ENCODE measurements at regions not wholly inside any gene's neighbourhood (a gene's known extent, or its start where the extent isn't known, plus 50 kb on each side); places are given as distances from the start of the nearest gene placed in this dataset.

GRCh38 chr10:117863771-117864170 lies 183.0 kb downstream of the RAB11FIP2 start:
- no peaks in the 10 kb centered on the region for H3K27me3 ChIP-seq (ENCODE audit: control insufficient read depth, insufficient read depth, low read length)
- no peaks in the 10 kb centered on the region for H3K4me1 ChIP-seq (ENCODE audit: control insufficient read depth, insufficient read depth, low read length)
- H3K9me3 ChIP-seq (replicated peaks; ENCODE audit: low read length) = no peaks in the 10 kb centered on the region
- no peaks in the 10 kb centered on the region for H3K36me3 ChIP-seq (ENCODE audit: insufficient read depth, low read length)
- no peak overlapping the region for H3K9ac ChIP-seq (ENCODE audit: low read depth, low read length)
- no peak overlapping the region for H3K4me2 ChIP-seq (ENCODE audit: low read length)
- H3K4me3 ChIP-seq (ENCODE audit: low read length) = no peak overlapping the region

- no peak overlapping the region for H3K9ac ChIP-seq (ENCODE audit: low read depth, low read length)
- no peaks in the 10 kb centered on the region for H3K36me3 ChIP-seq (ENCODE audit: insufficient read depth, low read length)
- H3K27me3 ChIP-seq (ENCODE audit: control insufficient read depth, insufficient read depth, low read length) = no peaks in the 10 kb centered on the region
- H3K4me2 ChIP-seq (ENCODE audit: low read length) = no peak overlapping the region
- H3K4me1 ChIP-seq (ENCODE audit: control insufficient read depth, insufficient read depth, low read length) = no peaks in the 10 kb centered on the region
- H3K9me3 ChIP-seq (replicated peaks; ENCODE audit: low read length) = no peaks in the 10 kb centered on the region
- H3K4me3 ChIP-seq (ENCODE audit: low read length) = no peak overlapping the region
These were observed 180.8 kb downstream of the RAB11FIP2 start for GRCh38 chr10:117865945-117866344.

- Histone ChIP-seq H3K4me3 (ENCODE audit: low read length) (no peak overlapping the region), H3K9ac (ENCODE audit: low read depth, low read length) (no peak overlapping the region), H3K4me1 (ENCODE audit: control insufficient read depth, insufficient read depth, low read length) (no peaks in the 10 kb centered on the region), H3K9me3 (replicated peaks; ENCODE audit: low read length) (no peaks in the 10 kb centered on the region), H3K4me2 (ENCODE audit: low read length) (no peak overlapping the region), H3K36me3 (ENCODE audit: insufficient read depth, low read length) (no peaks in the 10 kb centered on the region), H3K27me3 (ENCODE audit: control insufficient read depth, insufficient read depth, low read length) (no peaks in the 10 kb centered on the region)
These were observed 178.6 kb downstream of the RAB11FIP2 start for GRCh38 chr10:117868151-117868550.

GRCh38 chr10:117875793-117876192 lies 170.9 kb downstream of the RAB11FIP2 start:
- no peak overlapping the region for H3K4me3 ChIP-seq (ENCODE audit: low read length)
- H3K4me2 ChIP-seq (ENCODE audit: low read length) = no peak overlapping the region
- H3K27me3 ChIP-seq (ENCODE audit: control insufficient read depth, insufficient read depth, low read length) = no peaks in the 10 kb centered on the region
- H3K9ac ChIP-seq (ENCODE audit: low read depth, low read length) = no peak overlapping the region
- H3K4me1 ChIP-seq (ENCODE audit: control insufficient read depth, insufficient read depth, low read length) = no peaks in the 10 kb centered on the region
- H3K36me3 ChIP-seq (ENCODE audit: insufficient read depth, low read length) = no peaks in the 10 kb centered on the region
- H3K9me3 ChIP-seq (replicated peaks; ENCODE audit: low read length) = no peaks in the 10 kb centered on the region

GRCh38 chr10:117876210-117876609 lies 170.5 kb downstream of the RAB11FIP2 start:
- Histone ChIP-seq H3K4me3 (ENCODE audit: low read length) (no peak overlapping the region), H3K36me3 (ENCODE audit: insufficient read depth, low read length) (no peaks in the 10 kb centered on the region), H3K9me3 (replicated peaks; ENCODE audit: low read length) (no peaks in the 10 kb centered on the region), H3K9ac (ENCODE audit: low read depth, low read length) (no peak overlapping the region), H3K27me3 (ENCODE audit: control insufficient read depth, insufficient read depth, low read length) (no peaks in the 10 kb centered on the region), H3K4me1 (ENCODE audit: control insufficient read depth, insufficient read depth, low read length) (no peaks in the 10 kb centered on the region), H3K4me2 (ENCODE audit: low read length) (no peak overlapping the region)

- H3K27me3 ChIP-seq (ENCODE audit: control insufficient read depth, insufficient read depth, low read length) = no peaks in the 10 kb centered on the region
- no peak overlapping the region for H3K4me2 ChIP-seq (ENCODE audit: low read length)
- H3K9ac ChIP-seq (ENCODE audit: low read depth, low read length) = no peak overlapping the region
- H3K9me3 ChIP-seq (replicated peaks; ENCODE audit: low read length) = no peaks in the 10 kb centered on the region
- H3K4me1 ChIP-seq (ENCODE audit: control insufficient read depth, insufficient read depth, low read length) = no peaks in the 10 kb centered on the region
- no peak overlapping the region for H3K4me3 ChIP-seq (ENCODE audit: low read length)
- H3K36me3 ChIP-seq (ENCODE audit: insufficient read depth, low read length) = no peaks in the 10 kb centered on the region
These were observed 168.1 kb downstream of the RAB11FIP2 start for GRCh38 chr10:117878626-117879025.

- Histone ChIP-seq H3K9ac (ENCODE audit: low read depth, low read length) (no peak overlapping the region), H3K36me3 (ENCODE audit: insufficient read depth, low read length) (no peaks in the 10 kb centered on the region), H3K4me2 (ENCODE audit: low read length) (no peak overlapping the region), H3K9me3 (replicated peaks; ENCODE audit: low read length) (no peaks in the 10 kb centered on the region), H3K27me3 (ENCODE audit: control insufficient read depth, insufficient read depth, low read length) (peaks cover 3% of the 10 kb centered on the region), H3K4me3 (ENCODE audit: low read length) (no peak overlapping the region), H3K4me1 (ENCODE audit: control insufficient read depth, insufficient read depth, low read length) (no peaks in the 10 kb centered on the region)
These were observed 162.6 kb downstream of the RAB11FIP2 start for GRCh38 chr10:117884093-117884492.

GRCh38 chr10:117884592-117884991 lies 162.1 kb downstream of the RAB11FIP2 start:
- no peak overlapping the region for H3K4me2 ChIP-seq (ENCODE audit: low read length)
- no peaks in the 10 kb centered on the region for H3K9me3 ChIP-seq (replicated peaks; ENCODE audit: low read length)
- H3K4me1 ChIP-seq (ENCODE audit: control insufficient read depth, insufficient read depth, low read length) = no peaks in the 10 kb centered on the region
- no peak overlapping the region for H3K9ac ChIP-seq (ENCODE audit: low read depth, low read length)
- no peaks in the 10 kb centered on the region for H3K36me3 ChIP-seq (ENCODE audit: insufficient read depth, low read length)
- no peak overlapping the region for H3K4me3 ChIP-seq (ENCODE audit: low read length)
- peaks cover 3% of the 10 kb centered on the region for H3K27me3 ChIP-seq (ENCODE audit: control insufficient read depth, insufficient read depth, low read length)

GRCh38 chr10:117885206-117885829 lies 161.4 kb downstream of the RAB11FIP2 start:
- Histone ChIP-seq H3K36me3 (ENCODE audit: insufficient read depth, low read length) (no peaks in the 10 kb centered on the region), H3K27me3 (ENCODE audit: control insufficient read depth, insufficient read depth, low read length) (peaks cover 3% of the 10 kb centered on the region), H3K4me3 (ENCODE audit: low read length) (no peak overlapping the region), H3K9ac (ENCODE audit: low read depth, low read length) (no peak overlapping the region), H3K4me1 (ENCODE audit: control insufficient read depth, insufficient read depth, low read length) (no peaks in the 10 kb centered on the region), H3K4me2 (ENCODE audit: low read length) (no peak overlapping the region), H3K9me3 (replicated peaks; ENCODE audit: low read length) (no peaks in the 10 kb centered on the region)

- H3K4me2 ChIP-seq (ENCODE audit: low read length) = no peak overlapping the region
- H3K27me3 ChIP-seq (ENCODE audit: control insufficient read depth, insufficient read depth, low read length) = peaks cover 3% of the 10 kb centered on the region
- no peaks in the 10 kb centered on the region for H3K36me3 ChIP-seq (ENCODE audit: insufficient read depth, low read length)
- no peaks in the 10 kb centered on the region for H3K9me3 ChIP-seq (replicated peaks; ENCODE audit: low read length)
- no peaks in the 10 kb centered on the region for H3K4me1 ChIP-seq (ENCODE audit: control insufficient read depth, insufficient read depth, low read length)
- H3K9ac ChIP-seq (ENCODE audit: low read depth, low read length) = no peak overlapping the region
- no peak overlapping the region for H3K4me3 ChIP-seq (ENCODE audit: low read length)
These were observed 160.0 kb downstream of the RAB11FIP2 start for GRCh38 chr10:117886766-117887165.

- Histone ChIP-seq H3K4me2 (ENCODE audit: low read length) (no peak overlapping the region), H3K27me3 (ENCODE audit: control insufficient read depth, insufficient read depth, low read length) (peaks cover 7% of the 10 kb centered on the region), H3K9ac (ENCODE audit: low read depth, low read length) (no peak overlapping the region), H3K36me3 (ENCODE audit: insufficient read depth, low read length) (no peaks in the 10 kb centered on the region), H3K4me1 (ENCODE audit: control insufficient read depth, insufficient read depth, low read length) (no peaks in the 10 kb centered on the region), H3K4me3 (ENCODE audit: low read length) (no peak overlapping the region), H3K9me3 (replicated peaks; ENCODE audit: low read length) (no peaks in the 10 kb centered on the region)
These were observed 157.1 kb downstream of the RAB11FIP2 start for GRCh38 chr10:117889664-117890063.

GRCh38 chr10:117892681-117893220 lies 154.0 kb downstream of the RAB11FIP2 start:
- no peak overlapping the region for H3K4me2 ChIP-seq (ENCODE audit: low read length)
- H3K36me3 ChIP-seq (ENCODE audit: insufficient read depth, low read length) = no peaks in the 10 kb centered on the region
- no peaks in the 10 kb centered on the region for H3K4me1 ChIP-seq (ENCODE audit: control insufficient read depth, insufficient read depth, low read length)
- H3K27me3 ChIP-seq (ENCODE audit: control insufficient read depth, insufficient read depth, low read length) = peaks cover 7% of the 10 kb centered on the region
- no peak overlapping the region for H3K4me3 ChIP-seq (ENCODE audit: low read length)
- no peak overlapping the region for H3K9ac ChIP-seq (ENCODE audit: low read depth, low read length)
- H3K9me3 ChIP-seq (replicated peaks; ENCODE audit: low read length) = no peaks in the 10 kb centered on the region
